ENCODE measurements at regions not wholly inside any gene's neighbourhood (a gene's known extent, or its start where the extent isn't known, plus 50 kb on each side); places are given as distances from the start of the nearest gene placed in this dataset.

GRCh38 chr18:76610933-76611749, 116.1 kb upstream of the ZNF516 start:
- no peaks in the 10 kb centered on the region for H3K36me3 ChIP-seq (ENCODE audit: control insufficient read depth in 2 of 4, insufficient read depth in 4 of 4, low read length in 3 of 4)
- WGBS, 2 experiments (ENCODE audit: extremely low coverage in 1 of 2, insufficient coverage in 1 of 2, insufficient read length in 1 of 2, insufficient replicate concordance in 2 of 2, low coverage in 1 of 2, low lambda C conversion rate in 2 of 2, missing lambda C conversion rate in 1 of 2): 90% methylated on average over 30 of the region's 32 CpGs; no CpG with 5 or more reads in 1 of the 2 experiments
- POLR2A ChIA-PET (ENCODE audit: partially characterized antibody): interaction anchor here (1.3 kb wide), 1 partner anchor 10 kb away, joined by 3 read pairs; no protein-coding TSS in a partner anchor
- no peaks in the 10 kb centered on the region for H3K23me2 ChIP-seq (ENCODE audit: low read depth, low read length)
- H3K79me2 ChIP-seq (ENCODE audit: control insufficient read depth in 1 of 2, insufficient read depth in 2 of 2, low read length in 2 of 2): no peaks in the 10 kb centered on the region
- H3K14ac ChIP-seq (ENCODE audit: insufficient read length): no peak overlapping the region
- no peak overlapping the region for H4K5ac ChIP-seq (ENCODE audit: insufficient read length, low read depth, low read length)
- H3K4me2 ChIP-seq (ENCODE audit: insufficient read depth in 1 of 2, low read depth in 2 of 2, low read length in 2 of 2): no peak overlapping the region
- H4K91ac ChIP-seq (replicated peaks; ENCODE audit: insufficient read length, low read length): no peak overlapping the region
- H3K9me3 ChIP-seq (ENCODE audit: insufficient read depth in 2 of 2, low read depth in 1 of 2, low read length in 1 of 2): no peaks in the 10 kb centered on the region; a peak in 1 of 4 replicates
- H3K79me1 ChIP-seq (ENCODE audit: low read depth, low read length): no peaks in the 10 kb centered on the region
- H2BK5ac ChIP-seq (ENCODE audit: low read depth, low read length): peak overlapping the region; percentile 40
- H4K20me1 ChIP-seq (replicated peaks in 1 of 2; ENCODE audit: control insufficient read depth in 1 of 2, insufficient read depth in 2 of 2, low read length in 2 of 2): no peaks in the 10 kb centered on the region
- H3K27ac ChIP-seq (ENCODE audit: low read depth, low read length): no peak overlapping the region
- H2BK120ac ChIP-seq (replicated peaks; ENCODE audit: low read depth, low read length): no peak overlapping the region
- peak overlapping the region; percentile 93; the same call in 1 of the 2 replicates for H2AK5ac ChIP-seq (ENCODE audit: low read depth, low read length)
- 0 out of 2 replicates have a peak overlapping the region, but pooled peaks have one; percentile 29 for H2AFZ ChIP-seq (ENCODE audit: low read length)
- H3K4ac ChIP-seq (replicated peaks; ENCODE audit: insufficient read length, low read depth, low read length): no peak overlapping the region
- no peak overlapping the region for H2BK20ac ChIP-seq (ENCODE audit: low read length)
- H4K8ac ChIP-seq (ENCODE audit: extremely low read depth, insufficient read depth, low read length): peak overlapping the region; percentile 35; the same call in 1 of the 2 replicates
- H3K23ac ChIP-seq (ENCODE audit: insufficient read length): no peak overlapping the region
- H3K4me3 ChIP-seq (ENCODE audit: extremely low read depth in 1 of 4, insufficient read depth in 2 of 4, low read depth in 3 of 4, low read length in 4 of 4): no peak overlapping the region
- DNase-seq (ENCODE audit: low read depth in 1 of 2, low spot score in 2 of 2) (no peak), FAIRE-seq (no peak)
- CTCF ChIA-PET (ENCODE audit: partially characterized antibody): interaction anchor here (0.7 to 1.0 kb wide), 2 partner anchors 8 to 372 kb away, joined by 3 to 4 read pairs; no protein-coding TSS in a partner anchor
- H3K18ac ChIP-seq (ENCODE audit: extremely low read depth, low read length): no peak overlapping the region
- no peaks in the 10 kb centered on the region for H3K27me3 ChIP-seq (replicated peaks in 1 of 4; ENCODE audit: control insufficient read depth in 3 of 4, extremely low read depth in 1 of 4, insufficient read depth in 3 of 4, low read length in 3 of 4)
- peak overlapping the region; percentile 79; the same call in 1 of the 2 replicates for H2BK12ac ChIP-seq (ENCODE audit: low read depth, low read length)
- no peak for TF ChIP-seq BACH1 (IDR thresholded peaks at IDR 0.05; ENCODE audit: low read length)
- no peak for TF ChIP-seq EZH2 (IDR thresholded peaks at IDR 0.05; ENCODE audit: low read depth, low read length, severe bottlenecking)
- no peak for TF ChIP-seq SUZ12 (IDR thresholded peaks at IDR 0.05; ENCODE audit: low read length)
- TF ChIP-seq MAFK (IDR thresholded peaks at IDR 0.05; ENCODE audit: low read depth, low read length): no peak
- peak overlapping the region; percentile 46; the same call in 1 of the 2 replicates for H2BK15ac ChIP-seq (ENCODE audit: low read length)
- no peak overlapping the region for H3K9ac ChIP-seq (replicated peaks in 1 of 4; ENCODE audit: extremely low read depth in 1 of 4, low read depth in 3 of 4, low read length in 3 of 4)
- H3K4me1 ChIP-seq (replicated peaks in 1 of 4; ENCODE audit: control insufficient read depth in 3 of 4, insufficient read depth in 4 of 4, low read length in 3 of 4): peaks cover 0 to 3% (median 0%) of the 10 kb centered on the region in 4 experiments; a peak in 2 of 7 replicates
- H3K56ac ChIP-seq (replicated peaks; ENCODE audit: insufficient read length, low read depth, low read length): no peak overlapping the region

Data from H1 (cell line).